Suprapubic skin (tissue), 4 donors: ENCODE measurements at regions not wholly inside any gene's neighbourhood (a gene's known extent, or its start where the extent isn't known, plus 50 kb on each side); places are given as distances from the start of the nearest gene placed in this dataset.

Experiments used
- DNase-seq, 2 donors: peaks; one replicate each; pipeline ENCODE4 v3.0.0-alpha.2; 2019; ENCODE audit warnings: low spot score in 2 of 2
- H3K27ac ChIP-seq: fragments of 200-600 bp; sonication (generic); one replicate; pipeline ENCODE4 v1.5.1; 2019
- H3K27me3 ChIP-seq: fragments of 200-600 bp; sonication (generic); one replicate; pipeline ENCODE4 v1.5.1; 2019
- H3K36me3 ChIP-seq: fragments of 200-600 bp; sonication (generic); one replicate; pipeline ENCODE4 v1.5.1; 2019
- H3K4me1 ChIP-seq: fragments of 200-600 bp; sonication (generic); one replicate; pipeline ENCODE4 v1.5.1; 2019
- H3K4me3 ChIP-seq: fragments of 200-600 bp; sonication (generic); one replicate; pipeline ENCODE4 v1.5.1; 2019; ENCODE audit warnings: mild to moderate bottlenecking
- H3K9me3 ChIP-seq: fragments of 200-600 bp; sonication (generic); one replicate; pipeline ENCODE4 v1.5.1; 2019
- EP300 ChIP-seq: sonication (generic); formaldehyde crosslinking; IDR thresholded peaks from one replicate; pipeline ENCODE4 v1.6.1; 2017; ENCODE audit warnings: antibody characterized with exemption
- POLR2A ChIP-seq, 2 donors: fragments of 450-650 bp; IDR thresholded peaks; one replicate each; pipeline ENCODE4 v1.6.1; 2017; ENCODE audit warnings: antibody characterized with exemption in 2 of 2, mild to moderate bottlenecking in 2 of 2, moderate library complexity in 2 of 2
- POLR2AphosphoS5 ChIP-seq, 3 donors: sonication (generic); formaldehyde crosslinking; IDR thresholded peaks; one replicate each; pipeline ENCODE4 v1.6.1; 2017; ENCODE audit warnings: antibody characterized with exemption in 3 of 3
- WGBS: methylation state at CpG from one replicate; pipeline ENCODE4 v1.1.5; 2018; 5-methylcytosine and 5-hydroxymethylcytosine counted together
- TF ChIP-seq, protein P1 (sequence below), 2 donors: fragments of 200-600 bp in 1 of 2; fragments of 450-650 bp in 1 of 2; sonication (generic) in 1 of 2; IDR thresholded peaks; one replicate each; pipeline ENCODE4 v1.5.1; 2016 to 2019; ENCODE audit warnings: antibody characterized with exemption in 2 of 2, mild to moderate bottlenecking in 1 of 2, moderate library complexity in 1 of 2

DNA sequence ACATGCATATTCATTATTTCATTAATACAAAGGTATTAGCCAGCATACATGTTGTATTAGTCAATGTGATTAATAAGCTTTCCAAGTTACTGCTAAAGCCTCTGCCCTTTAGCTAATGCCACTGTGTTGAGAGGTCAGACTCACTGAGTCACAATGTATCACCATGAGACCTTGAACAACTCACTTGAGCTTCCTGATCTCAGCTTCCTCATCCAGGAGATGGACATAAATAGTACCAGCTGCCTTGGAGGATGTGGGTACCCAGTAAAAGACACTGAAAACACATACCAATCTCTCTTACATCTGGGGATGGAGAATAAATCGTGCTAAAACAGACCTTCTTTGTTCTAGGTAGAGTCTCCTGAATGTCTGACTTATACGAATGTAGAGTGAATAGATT is 224.6 kb downstream of the EPHA4 start:
- no peak for DNase-seq
- Histone ChIP-seq H3K9me3 (no peaks in the 10 kb centered on the region), H3K4me3 (no peak overlapping the region), H3K4me1 (peaks cover 2% of the 10 kb centered on the region), H3K36me3 (no peaks in the 10 kb centered on the region), H3K27me3 (no peaks in the 10 kb centered on the region), H3K27ac (no peak overlapping the region)
- TF ChIP-seq POLR2AphosphoS5 (IDR thresholded peaks at IDR 0.05) (no peak), POLR2A (IDR thresholded peaks at IDR 0.05) (no peak), EP300 (no peak)
- TF ChIP-seq, protein P1, sequence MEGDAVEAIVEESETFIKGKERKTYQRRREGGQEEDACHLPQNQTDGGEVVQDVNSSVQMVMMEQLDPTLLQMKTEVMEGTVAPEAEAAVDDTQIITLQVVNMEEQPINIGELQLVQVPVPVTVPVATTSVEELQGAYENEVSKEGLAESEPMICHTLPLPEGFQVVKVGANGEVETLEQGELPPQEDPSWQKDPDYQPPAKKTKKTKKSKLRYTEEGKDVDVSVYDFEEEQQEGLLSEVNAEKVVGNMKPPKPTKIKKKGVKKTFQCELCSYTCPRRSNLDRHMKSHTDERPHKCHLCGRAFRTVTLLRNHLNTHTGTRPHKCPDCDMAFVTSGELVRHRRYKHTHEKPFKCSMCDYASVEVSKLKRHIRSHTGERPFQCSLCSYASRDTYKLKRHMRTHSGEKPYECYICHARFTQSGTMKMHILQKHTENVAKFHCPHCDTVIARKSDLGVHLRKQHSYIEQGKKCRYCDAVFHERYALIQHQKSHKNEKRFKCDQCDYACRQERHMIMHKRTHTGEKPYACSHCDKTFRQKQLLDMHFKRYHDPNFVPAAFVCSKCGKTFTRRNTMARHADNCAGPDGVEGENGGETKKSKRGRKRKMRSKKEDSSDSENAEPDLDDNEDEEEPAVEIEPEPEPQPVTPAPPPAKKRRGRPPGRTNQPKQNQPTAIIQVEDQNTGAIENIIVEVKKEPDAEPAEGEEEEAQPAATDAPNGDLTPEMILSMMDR (IDR thresholded peaks at IDR 0.05) = no peak
- 81% methylated on average over 2 of the region's 2 CpGs for WGBS

DNA sequence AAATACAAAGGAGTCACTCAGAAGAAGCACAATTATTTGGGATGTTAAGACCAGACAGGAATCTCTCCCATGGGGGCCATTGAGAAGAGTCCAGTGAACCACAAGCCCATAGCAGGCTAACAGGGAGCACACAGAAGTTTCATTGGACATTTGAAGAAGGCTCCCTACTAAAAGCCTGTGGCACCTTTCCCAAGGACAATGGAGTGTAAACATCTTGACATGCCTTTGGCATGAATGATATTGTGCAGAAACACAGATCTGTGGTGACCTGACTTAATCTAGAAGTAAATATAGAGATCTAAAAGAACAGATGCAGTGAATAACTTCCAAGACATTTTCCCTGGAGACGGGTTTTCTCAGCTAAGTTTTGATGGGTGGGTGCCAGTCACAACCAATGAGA is 221.5 kb downstream of the EPHA4 start:
- no peak for DNase-seq
- no peaks in the 10 kb centered on the region for H3K36me3 ChIP-seq

DNA sequence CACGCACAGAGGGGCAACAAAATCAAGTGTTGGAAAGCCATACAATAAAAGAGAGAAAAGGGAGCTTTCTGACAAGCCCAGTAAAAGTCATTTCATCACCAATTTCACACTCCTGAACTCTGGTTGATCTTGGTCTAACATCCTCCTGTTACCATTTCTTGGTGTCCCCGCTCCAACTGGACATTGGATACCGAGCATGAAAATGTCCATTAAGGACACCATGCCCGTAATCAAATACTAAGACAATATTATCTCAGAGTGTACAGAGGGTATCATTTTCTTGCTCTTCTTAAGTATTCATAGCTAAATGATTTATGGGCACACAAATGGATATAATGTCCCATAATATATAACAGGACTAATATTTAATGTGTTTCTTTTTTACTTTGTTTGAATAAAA is 218.9 kb downstream of the EPHA4 start:
- 94% methylated on average over 4 of the region's 4 CpGs for WGBS
- Histone ChIP-seq H3K27me3 (no peaks in the 10 kb centered on the region), H3K27ac (no peak overlapping the region), H3K4me3 (no peak overlapping the region), H3K4me1 (no peaks in the 10 kb centered on the region), H3K36me3 (no peaks in the 10 kb centered on the region), H3K9me3 (no peaks in the 10 kb centered on the region)
- no peak for TF ChIP-seq EP300
- no peak for DNase-seq

More for the DNA sequence above, 221.5 kb downstream of the EPHA4 start:
- 38% methylated on average over 1 of the region's 1 CpG for WGBS
- no peaks in the 10 kb centered on the region for H3K9me3 ChIP-seq
- H3K4me3 ChIP-seq = no peak overlapping the region
- TF ChIP-seq, protein P1 (IDR thresholded peaks at IDR 0.05) = no peak
- TF ChIP-seq EP300 (no peak), POLR2AphosphoS5 (IDR thresholded peaks at IDR 0.05) (no peak), POLR2A (IDR thresholded peaks at IDR 0.05) (no peak)
- no peaks in the 10 kb centered on the region for H3K27me3 ChIP-seq
- no peak overlapping the region for H3K27ac ChIP-seq
- peaks cover 2% of the 10 kb centered on the region for H3K4me1 ChIP-seq

DNA sequence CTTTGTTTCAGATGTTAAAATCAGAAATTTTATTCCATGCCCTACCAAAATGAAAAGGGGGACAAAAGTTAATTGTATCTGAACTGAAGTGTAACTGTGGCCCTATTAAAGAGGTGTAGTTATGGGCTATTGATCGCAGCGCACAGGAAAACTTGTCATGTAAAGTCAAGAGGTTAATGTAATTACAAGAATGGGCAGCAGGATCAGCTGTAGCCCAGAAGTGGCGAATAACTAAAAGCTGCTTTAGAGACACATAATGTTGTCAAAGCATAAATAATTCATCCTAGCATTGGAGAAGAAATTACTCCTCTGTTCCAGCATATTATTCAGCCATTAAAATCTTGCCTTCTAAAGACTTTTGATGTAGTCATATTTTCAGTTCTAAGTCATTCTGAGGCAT is 211.8 kb downstream of the EPHA4 start:
- TF ChIP-seq, protein P1 (IDR thresholded peaks at IDR 0.05) = no peak
- no peak for TF ChIP-seq EP300
- no peak for TF ChIP-seq POLR2AphosphoS5 (IDR thresholded peaks at IDR 0.05)
- TF ChIP-seq POLR2A (IDR thresholded peaks at IDR 0.05) = no peak
- H3K36me3 ChIP-seq = no peaks in the 10 kb centered on the region
- H3K27me3 ChIP-seq = no peaks in the 10 kb centered on the region
- H3K4me3 ChIP-seq = no peak overlapping the region
- 84% methylated on average over 3 of the region's 3 CpGs for WGBS
- H3K4me1 ChIP-seq = no peaks in the 10 kb centered on the region
- H3K9me3 ChIP-seq = no peaks in the 10 kb centered on the region
- no peak overlapping the region for H3K27ac ChIP-seq
- no peak for DNase-seq

DNA sequence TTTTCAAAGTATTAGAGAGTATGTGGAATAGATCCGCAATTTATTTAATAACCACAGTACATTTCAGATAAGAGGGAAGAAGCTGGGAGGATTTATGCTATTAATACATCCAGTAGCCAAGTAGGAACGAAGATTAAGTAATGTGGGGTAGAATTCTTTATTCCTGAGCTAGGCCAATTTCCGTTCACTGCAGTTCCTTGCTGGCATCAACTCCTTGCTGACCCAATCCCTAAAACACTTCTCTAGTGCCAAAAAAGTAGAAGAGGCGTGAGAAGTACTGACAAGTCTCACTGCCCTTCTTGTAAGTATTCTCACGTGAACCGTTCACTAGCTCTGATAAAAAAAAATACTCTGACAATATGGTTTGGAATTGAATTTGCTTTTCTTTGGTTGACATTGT is 211.4 kb downstream of the EPHA4 start:
- Histone ChIP-seq H3K27ac (no peak overlapping the region), H3K4me3 (no peak overlapping the region), H3K4me1 (no peaks in the 10 kb centered on the region), H3K9me3 (no peaks in the 10 kb centered on the region), H3K36me3 (no peaks in the 10 kb centered on the region), H3K27me3 (no peaks in the 10 kb centered on the region)
- TF ChIP-seq EP300 (no peak), POLR2AphosphoS5 (IDR thresholded peaks at IDR 0.05) (no peak), POLR2A (IDR thresholded peaks at IDR 0.05) (no peak)
- TF ChIP-seq, protein P1 (IDR thresholded peaks at IDR 0.05) = no peak
- WGBS = 76% methylated on average over 6 of the region's 6 CpGs
- DNase-seq = no peak

DNA sequence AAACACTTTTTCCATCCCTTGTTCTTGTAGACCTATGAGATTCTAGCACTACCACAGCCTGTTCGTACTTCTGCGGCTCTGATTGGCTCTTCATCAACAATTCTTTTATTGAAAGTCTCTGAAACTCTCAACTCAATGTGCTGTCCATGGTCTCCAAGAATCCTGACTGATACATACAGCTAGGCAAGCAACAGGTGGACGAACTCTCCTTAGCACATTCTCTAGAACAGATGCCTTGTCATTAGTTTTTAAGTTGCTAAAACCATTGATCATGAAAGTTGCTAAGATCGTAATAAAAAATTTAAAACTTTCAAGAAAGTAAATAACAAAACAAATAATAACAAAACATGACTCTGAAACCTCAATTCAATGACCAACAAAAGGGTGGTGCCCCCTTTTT is 210.5 kb downstream of the EPHA4 start:
- no peak for DNase-seq
- Histone ChIP-seq H3K4me1 (no peaks in the 10 kb centered on the region), H3K27ac (no peak overlapping the region), H3K9me3 (no peaks in the 10 kb centered on the region), H3K4me3 (no peak overlapping the region), H3K27me3 (no peaks in the 10 kb centered on the region), H3K36me3 (no peaks in the 10 kb centered on the region)
- 89% methylated on average over 4 of the region's 4 CpGs for WGBS
- no peak for TF ChIP-seq POLR2AphosphoS5 (IDR thresholded peaks at IDR 0.05)
- no peak for TF ChIP-seq EP300
- TF ChIP-seq, protein P1 (IDR thresholded peaks at IDR 0.05) = no peak
- TF ChIP-seq POLR2A (IDR thresholded peaks at IDR 0.05) = no peak
